ENCODE measurements at regions not wholly inside any gene's neighbourhood (a gene's known extent, or its start where the extent isn't known, plus 50 kb on each side); places are given as distances from the start of the nearest gene placed in this dataset.

- TF ChIP-seq CHD7 (IDR thresholded peaks at IDR 0.05; ENCODE audit: insufficient replicate concordance, low read length) (no peak), GABPA (IDR thresholded peaks at IDR 0.05; ENCODE audit: borderline replicate concordance, insufficient read depth, low read length) (no peak), MAX (IDR thresholded peaks at IDR 0.05) (no peak), SUZ12 (IDR thresholded peaks at IDR 0.05; ENCODE audit: low read length) (no peak), EP300 (IDR thresholded peaks at IDR 0.05; ENCODE audit: borderline replicate concordance in 1 of 2, low read depth in 2 of 2, low read length in 2 of 2) (no peak), TAF1 (IDR thresholded peaks at IDR 0.05; ENCODE audit: low read depth, low read length) (no peak), SP1 (IDR thresholded peaks at IDR 0.05; ENCODE audit: low read depth, low read length) (no peak), SP4 (IDR thresholded peaks at IDR 0.05; ENCODE audit: low read length) (no peak), TBP (IDR thresholded peaks at IDR 0.05; ENCODE audit: low read depth, low read length) (no peak), SIRT6 (IDR thresholded peaks at IDR 0.05; ENCODE audit: low read length) (no peak), KDM4A (IDR thresholded peaks at IDR 0.05; ENCODE audit: low read depth, low read length, severe bottlenecking) (no peak), SIX5 (IDR thresholded peaks at IDR 0.05; ENCODE audit: low read depth, low read length) (no peak), CBX5 (IDR thresholded peaks at IDR 0.05; ENCODE audit: low read depth, low read length) (no peak)
Measured at GRCh38 chr4:141562649-141563048, 73.7 kb upstream of the IL15 start (continued).

All from H1 (cell line).